AG04450 (cell line): ENCODE measurements at regions not wholly inside any gene's neighbourhood (a gene's known extent, or its start where the extent isn't known, plus 50 kb on each side); places are given as distances from the start of the nearest gene placed in this dataset.

Experiments
- CTCF ChIA-PET: fragments of 300-600, 350-600 bp; formaldehyde crosslinking; extraction: SDS; loops from one replicate; lab custom pipeline; 2022; ENCODE audit warnings: antibody characterized with exemption, inconsistent platforms; lab: Charles Lee
- POLR2A ChIA-PET: fragments of 350-600 bp; formaldehyde crosslinking; extraction: SDS; loops from one replicate; lab custom pipeline; 2021; ENCODE audit warnings: antibody characterized with exemption, inconsistent platforms; lab: Yijun Ruan, JAX
- DNase-seq: peaks from one replicate; pipeline ENCODE4 v3.0.0-alpha.2; 2011; ENCODE audit warnings: low read depth, low spot score
- H3K27ac ChIP-seq: one replicate; pipeline ENCODE4 v1.5.1; 2012; ENCODE audit warnings: low read depth, low read length, control low read depth
- H3K27me3 ChIP-seq: one replicate; pipeline ENCODE4 v1.6.0; 2012; ENCODE audit warnings: low read length; ENCODE audit not compliant: control insufficient read depth, insufficient read depth
- H3K4me3 ChIP-seq: 2 replicates; pipeline ENCODE4 v1.5.1; 2011; ENCODE audit warnings: mild to moderate bottlenecking, low read depth, low read length, control low read depth
- H3K9me3 ChIP-seq: 2 replicates; pipeline ENCODE4 v1.5.1; 2012; ENCODE audit warnings: low read length; ENCODE audit not compliant: control insufficient read depth, insufficient read depth
- CTCF ChIP-seq: IDR thresholded peaks from 2 replicates; pipeline ENCODE4 v1.5.1; 2011; ENCODE audit warnings: low read depth, low read length, control low read depth, inconsistent platforms

- ChIA-PET POLR2A (interaction anchor here (0.6 kb wide), 1 partner anchor 158 kb away, joined by 3 read pairs; no protein-coding TSS in a partner anchor), CTCF (no interaction called here)
- no peak for DNase-seq
- H3K27ac ChIP-seq, result no peak overlapping the region
- TF ChIP-seq CTCF, result no peak
- no peak overlapping the region for H3K4me3 ChIP-seq
- H3K9me3 ChIP-seq, result no peaks in the 10 kb centered on the region
- H3K27me3 ChIP-seq, result peaks cover 18% of the 10 kb centered on the region
Observed at GRCh38 chr18:49655266-49656072, 93.6 kb downstream of the LIPG start.

DNA sequence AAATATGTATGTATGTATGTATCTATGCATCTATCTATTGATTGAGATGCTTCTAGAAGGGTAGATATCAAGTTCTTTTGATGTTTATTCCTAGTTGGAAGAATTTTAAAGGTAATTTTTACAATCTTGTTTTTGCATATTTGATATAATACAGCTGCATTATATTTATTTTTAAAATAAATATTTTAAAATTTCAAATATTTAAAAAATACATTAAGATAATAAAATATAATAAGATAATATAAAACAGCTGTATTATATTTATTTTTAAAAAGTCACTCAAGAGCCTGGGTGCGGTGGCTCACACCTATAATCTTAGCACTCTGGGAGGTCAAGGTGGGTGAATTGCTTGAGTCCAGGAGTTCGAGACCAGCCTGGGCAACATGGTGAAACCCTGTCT lies 92.5 kb downstream of the LIPG start:
- POLR2A ChIA-PET, result no interaction called here
- CTCF ChIA-PET, result interaction anchor here (0.6 kb wide), 1 partner anchor 75 kb away, joined by 7 read pairs; no protein-coding TSS in a partner anchor
- H3K4me3 ChIP-seq, result no peak overlapping the region
- H3K27ac ChIP-seq, result no peak overlapping the region
- H3K27me3 ChIP-seq, result peaks cover 15% of the 10 kb centered on the region
- TF ChIP-seq CTCF, result no peak
- DNase-seq, result no peak
- no peaks in the 10 kb centered on the region for H3K9me3 ChIP-seq

DNA sequence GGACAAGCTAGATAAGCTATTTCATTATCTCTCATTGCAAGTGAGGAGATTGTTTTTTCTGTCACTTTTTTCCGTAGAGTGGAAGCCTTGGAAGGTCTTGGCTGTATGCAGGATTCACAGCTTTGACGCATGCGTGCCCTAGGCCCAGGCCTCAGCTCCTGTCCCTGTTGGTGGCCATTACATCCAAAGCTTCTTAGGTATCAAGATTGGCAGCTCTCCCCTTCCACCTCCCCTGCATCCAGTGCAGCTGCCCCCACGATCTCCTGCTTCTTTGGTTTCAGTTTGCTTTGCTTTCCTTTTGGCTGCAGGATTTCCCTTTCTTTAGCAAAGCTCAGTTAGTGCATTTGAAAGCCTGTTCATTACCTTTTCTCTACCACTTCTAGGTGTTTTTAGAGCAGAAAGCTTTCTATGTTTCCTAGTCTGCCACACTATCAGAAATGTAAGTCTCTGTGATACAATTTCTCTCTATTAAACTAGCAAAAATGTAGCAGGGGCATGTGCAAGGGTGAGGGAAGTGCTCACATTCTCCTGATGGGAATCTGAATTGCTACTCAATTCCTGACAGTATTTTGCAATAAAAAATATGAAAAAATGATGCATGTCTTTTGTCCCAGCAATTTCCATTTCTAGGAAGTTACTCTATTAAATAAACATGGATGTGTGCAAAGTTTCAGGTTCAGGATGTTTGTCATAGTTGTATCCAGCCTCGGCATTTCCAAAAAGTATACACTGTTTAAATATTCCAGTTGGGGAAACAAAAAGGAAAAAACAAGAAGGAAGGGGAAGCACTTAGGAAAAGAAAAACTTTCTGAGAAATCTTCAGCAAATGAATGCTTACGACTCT lies 91.2 kb downstream of the LIPG start:
- ChIA-PET CTCF (interaction anchor here (1.0 kb wide), 1 partner anchor 208 kb away, joined by 3 read pairs; no protein-coding TSS in a partner anchor), POLR2A (no interaction called here)

GRCh38 chr18:49651033-49651432 lies 89.2 kb downstream of the LIPG start:
- no peak for TF ChIP-seq CTCF
- H3K27me3 ChIP-seq, result peaks cover 6% of the 10 kb centered on the region
- POLR2A ChIA-PET, result no interaction called here
- no peaks in the 10 kb centered on the region for H3K9me3 ChIP-seq
- DNase-seq, result no peak
- H3K27ac ChIP-seq, result no peak overlapping the region
- CTCF ChIA-PET, result no interaction called here
- no peak overlapping the region for H3K4me3 ChIP-seq

More for the DNA sequence above, 91.2 kb downstream of the LIPG start:
- Histone ChIP-seq H3K4me3 (peak overlapping the region; percentile 17; the same call in 1 of the 2 replicates), H3K9me3 (no peaks in the 10 kb centered on the region), H3K27ac (no peak overlapping the region), H3K27me3 (peaks cover 6% of the 10 kb centered on the region)
- TF ChIP-seq CTCF, result no peak
- no peak for DNase-seq

DNA sequence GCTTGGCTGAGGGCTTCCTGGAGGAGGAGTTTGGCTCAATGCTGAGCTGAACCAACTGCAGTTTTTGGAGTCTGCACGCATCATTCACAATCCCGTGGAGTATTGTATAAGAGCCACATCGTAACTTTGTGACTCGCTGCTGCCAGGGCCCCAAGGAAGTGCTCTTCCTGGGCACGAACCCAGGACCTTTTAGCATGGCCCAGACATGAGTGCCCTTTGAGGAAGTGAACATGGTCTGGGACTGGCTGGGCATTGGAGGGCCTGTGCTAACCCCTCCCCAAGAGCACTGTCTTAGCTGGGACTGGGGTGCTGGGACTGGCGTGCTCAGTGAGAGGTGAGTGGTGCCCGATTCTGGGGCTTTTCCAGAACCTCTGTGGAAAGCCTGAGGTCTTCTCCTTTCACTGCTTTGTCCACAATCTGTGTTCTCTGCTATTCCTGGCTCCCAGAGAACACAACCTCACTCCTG lies 88.6 kb downstream of the LIPG start:
- no peak overlapping the region for H3K4me3 ChIP-seq
- ChIA-PET CTCF (no interaction called here), POLR2A (no interaction called here)
- no peak for TF ChIP-seq CTCF
- peaks cover 4% of the 10 kb centered on the region for H3K27me3 ChIP-seq
- no peak overlapping the region for H3K27ac ChIP-seq
- DNase-seq, result no peak
- H3K9me3 ChIP-seq, result no peaks in the 10 kb centered on the region
